ENCODE measurements at regions not wholly inside any gene's neighbourhood (a gene's known extent, or its start where the extent isn't known, plus 50 kb on each side); places are given as distances from the start of the nearest gene placed in this dataset.

DNA sequence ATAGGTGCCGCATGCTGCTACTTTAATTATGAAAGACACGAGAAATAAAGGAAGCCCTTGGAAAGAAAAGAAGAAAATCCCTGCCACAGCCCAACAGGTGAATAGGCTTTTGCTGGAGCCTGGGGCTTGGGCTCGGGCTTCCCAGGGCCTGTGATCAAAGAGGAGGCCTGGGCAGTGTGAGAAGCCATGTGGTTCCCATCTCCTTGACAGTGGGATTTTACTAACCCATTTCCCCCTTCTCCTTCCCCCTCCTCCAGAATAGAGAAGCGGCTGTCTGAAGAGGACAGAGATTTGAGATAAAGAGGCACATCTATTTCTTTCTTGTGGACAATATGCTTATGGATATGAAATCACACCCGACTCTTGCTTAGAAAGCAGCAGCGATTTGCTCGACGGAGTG is 369.1 kb downstream of the MCTP2 start:
- H3K4me1 ChIP-seq (replicated peaks): no peaks in the 10 kb centered on the region
- no peaks in the 10 kb centered on the region for H3K9me3 ChIP-seq
- no peak for DNase-seq (ENCODE audit: low spot score)
- H3K27me3 ChIP-seq (replicated peaks; ENCODE audit: insufficient read depth): no peaks in the 10 kb centered on the region
- intact Hi-C loops (cut with DNase I): no loop called here
- no peak overlapping the region for H3K27ac ChIP-seq
- TF ChIP-seq, protein P1, sequence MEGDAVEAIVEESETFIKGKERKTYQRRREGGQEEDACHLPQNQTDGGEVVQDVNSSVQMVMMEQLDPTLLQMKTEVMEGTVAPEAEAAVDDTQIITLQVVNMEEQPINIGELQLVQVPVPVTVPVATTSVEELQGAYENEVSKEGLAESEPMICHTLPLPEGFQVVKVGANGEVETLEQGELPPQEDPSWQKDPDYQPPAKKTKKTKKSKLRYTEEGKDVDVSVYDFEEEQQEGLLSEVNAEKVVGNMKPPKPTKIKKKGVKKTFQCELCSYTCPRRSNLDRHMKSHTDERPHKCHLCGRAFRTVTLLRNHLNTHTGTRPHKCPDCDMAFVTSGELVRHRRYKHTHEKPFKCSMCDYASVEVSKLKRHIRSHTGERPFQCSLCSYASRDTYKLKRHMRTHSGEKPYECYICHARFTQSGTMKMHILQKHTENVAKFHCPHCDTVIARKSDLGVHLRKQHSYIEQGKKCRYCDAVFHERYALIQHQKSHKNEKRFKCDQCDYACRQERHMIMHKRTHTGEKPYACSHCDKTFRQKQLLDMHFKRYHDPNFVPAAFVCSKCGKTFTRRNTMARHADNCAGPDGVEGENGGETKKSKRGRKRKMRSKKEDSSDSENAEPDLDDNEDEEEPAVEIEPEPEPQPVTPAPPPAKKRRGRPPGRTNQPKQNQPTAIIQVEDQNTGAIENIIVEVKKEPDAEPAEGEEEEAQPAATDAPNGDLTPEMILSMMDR (IDR thresholded peaks at IDR 0.05): no peak
- no peak for TF ChIP-seq POLR2AphosphoS5 (IDR thresholded peaks at IDR 0.05)
- no peak for TF ChIP-seq POLR2A (IDR thresholded peaks at IDR 0.05)
- H3K4me3 ChIP-seq: no peak overlapping the region
- 63% methylated on average over 8 of the region's 8 CpGs for WGBS
- H3K36me3 ChIP-seq: no peaks in the 10 kb centered on the region

DNA sequence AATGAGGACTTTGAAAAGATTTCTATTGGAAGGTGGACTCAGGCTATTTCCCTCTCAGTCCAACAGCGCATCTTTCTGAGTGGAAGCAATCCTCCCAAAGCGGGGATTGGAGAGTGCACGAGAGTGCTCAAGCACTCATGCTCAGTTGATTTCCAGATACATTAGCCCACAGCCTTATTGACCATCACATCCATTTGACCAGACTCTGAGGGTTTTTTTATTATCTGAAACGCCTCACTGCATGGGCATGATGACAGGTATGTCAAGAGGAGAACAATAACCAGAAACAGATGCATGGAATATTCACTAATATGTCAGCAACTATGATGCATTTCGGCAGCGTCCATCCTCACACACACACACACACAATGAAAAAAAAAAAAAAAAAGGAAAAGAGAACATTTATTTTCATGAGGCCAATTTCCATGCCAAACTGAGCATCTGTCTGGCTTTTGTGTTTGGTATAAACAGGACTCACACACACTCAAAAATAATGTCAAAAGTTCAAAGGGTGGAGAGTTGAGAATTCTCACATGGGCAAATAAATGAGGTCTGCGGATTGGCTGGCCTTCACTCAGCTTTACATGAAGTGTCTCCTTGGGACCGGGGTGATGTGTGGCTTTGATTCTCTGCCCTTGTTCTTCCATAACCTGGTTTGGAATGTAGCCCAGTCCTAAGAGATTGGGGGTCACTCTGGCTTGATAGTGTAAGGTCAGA is 371.6 kb downstream of the MCTP2 start:
- no peak for DNase-seq (ENCODE audit: low spot score)
- Histone ChIP-seq H3K4me1 (replicated peaks) (no peaks in the 10 kb centered on the region), H3K4me3 (no peak overlapping the region), H3K27ac (no peak overlapping the region), H3K27me3 (replicated peaks; ENCODE audit: insufficient read depth) (no peaks in the 10 kb centered on the region), H3K9me3 (no peaks in the 10 kb centered on the region), H3K36me3 (no peaks in the 10 kb centered on the region)
- intact Hi-C loops (cut with DNase I): no loop called here
- 68% methylated on average over 8 of the region's 8 CpGs for WGBS
- TF ChIP-seq POLR2AphosphoS5 (IDR thresholded peaks at IDR 0.05): no peak
- TF ChIP-seq, protein P1 (IDR thresholded peaks at IDR 0.05): no peak
- no peak for TF ChIP-seq POLR2A (IDR thresholded peaks at IDR 0.05)

DNA sequence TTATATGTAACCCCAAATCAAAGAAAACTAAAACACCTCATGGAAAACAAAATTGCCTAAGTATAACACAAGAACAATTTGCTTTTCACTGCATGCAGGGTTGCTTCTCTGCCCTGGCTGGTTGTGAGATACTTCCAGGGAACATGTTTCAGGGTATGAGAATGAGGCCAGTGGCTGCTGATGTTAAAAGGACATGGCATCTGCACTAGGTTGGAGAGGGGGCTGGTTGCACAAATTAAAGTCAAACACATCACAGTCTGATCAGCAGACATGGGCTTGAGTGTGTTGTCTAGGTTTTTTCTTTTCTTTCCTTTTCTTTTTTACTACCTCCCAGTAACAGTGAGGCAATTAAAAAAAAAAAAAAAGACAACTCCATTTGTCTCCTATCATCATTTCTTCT is 374.9 kb downstream of the MCTP2 start:
- Histone ChIP-seq H3K4me1 (replicated peaks) (no peaks in the 10 kb centered on the region), H3K27ac (peak overlapping the region in 1 of 2 donors; percentile 9), H3K9me3 (no peaks in the 10 kb centered on the region), H3K4me3 (no peak overlapping the region), H3K27me3 (replicated peaks; ENCODE audit: insufficient read depth) (no peaks in the 10 kb centered on the region), H3K36me3 (no peaks in the 10 kb centered on the region)
- intact Hi-C loops (cut with DNase I): no loop called here
- no peak for TF ChIP-seq POLR2A (IDR thresholded peaks at IDR 0.05)
- no peak for TF ChIP-seq POLR2AphosphoS5 (IDR thresholded peaks at IDR 0.05)
- DNase-seq (ENCODE audit: low spot score): no peak

DNA sequence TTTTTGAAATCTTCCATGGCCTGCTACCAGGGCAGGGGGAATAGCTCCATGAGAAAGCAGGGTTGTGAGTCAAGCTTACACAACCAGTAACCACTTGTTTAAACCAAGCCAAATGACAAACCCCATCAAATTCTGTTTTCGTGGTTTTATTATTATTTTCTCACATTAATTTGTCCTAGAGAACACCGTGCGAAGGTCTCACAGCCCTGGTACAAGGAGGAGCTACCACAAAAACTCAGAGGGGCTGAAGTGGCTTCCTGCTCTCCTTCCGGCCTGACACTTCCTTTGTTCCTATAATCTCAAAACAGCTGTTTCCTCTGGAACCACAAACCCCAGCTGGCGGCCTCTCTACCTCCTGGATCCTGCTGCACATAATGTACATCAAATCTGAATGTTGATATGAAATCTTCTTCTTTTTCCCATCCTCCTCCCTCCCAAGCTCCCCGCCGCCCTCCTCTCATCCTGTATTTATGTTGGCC is 375.9 kb downstream of the MCTP2 start:
- TF ChIP-seq, protein P1 (IDR thresholded peaks at IDR 0.05): no peak
- no peak for TF ChIP-seq POLR2A (IDR thresholded peaks at IDR 0.05)
- TF ChIP-seq POLR2AphosphoS5 (IDR thresholded peaks at IDR 0.05): no peak
- Histone ChIP-seq H3K27me3 (replicated peaks; ENCODE audit: insufficient read depth) (no peaks in the 10 kb centered on the region), H3K4me3 (no peak overlapping the region), H3K27ac (no peak overlapping the region), H3K9me3 (no peaks in the 10 kb centered on the region), H3K36me3 (no peaks in the 10 kb centered on the region), H3K4me1 (replicated peaks) (no peaks in the 10 kb centered on the region)
- intact Hi-C loops (cut with DNase I): no loop called here
- 58% methylated on average over 7 of the region's 7 CpGs for WGBS
- no peak for DNase-seq (ENCODE audit: low spot score)

DNA sequence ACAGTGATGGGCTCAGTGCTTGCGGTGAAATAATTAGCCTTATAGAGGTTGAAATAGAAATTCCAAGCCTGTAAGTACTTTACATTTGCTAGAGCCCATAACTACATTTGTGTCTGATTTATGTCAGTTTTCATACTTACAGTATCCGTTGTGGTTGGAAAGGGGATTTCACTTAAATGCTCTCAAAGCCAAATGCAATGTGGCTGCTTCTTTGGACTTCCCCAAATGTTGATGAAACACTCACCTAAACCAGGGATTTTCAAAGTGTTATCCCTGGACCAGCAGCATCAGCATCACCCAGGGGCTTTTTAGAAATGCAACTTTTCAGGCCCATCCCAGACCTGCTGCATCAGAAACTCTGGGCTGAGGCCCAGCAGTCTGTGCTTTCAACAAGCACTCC is 378.7 kb downstream of the MCTP2 start:
- intact Hi-C loops (cut with DNase I): no loop called here
- H3K4me3 ChIP-seq: no peak overlapping the region
- 32% methylated on average over 2 of the region's 2 CpGs for WGBS
- H3K9me3 ChIP-seq: no peaks in the 10 kb centered on the region
- no peak overlapping the region for H3K27ac ChIP-seq
- no peak for DNase-seq (ENCODE audit: low spot score)
- H3K27me3 ChIP-seq (replicated peaks; ENCODE audit: insufficient read depth): no peaks in the 10 kb centered on the region
- no peaks in the 10 kb centered on the region for H3K36me3 ChIP-seq
- TF ChIP-seq, protein P1 (IDR thresholded peaks at IDR 0.05): no peak
- TF ChIP-seq POLR2AphosphoS5 (IDR thresholded peaks at IDR 0.05) (no peak), POLR2A (IDR thresholded peaks at IDR 0.05) (no peak)
- no peaks in the 10 kb centered on the region for H3K4me1 ChIP-seq (replicated peaks)
